ENCODE measurements at regions not wholly inside any gene's neighbourhood (a gene's known extent, or its start where the extent isn't known, plus 50 kb on each side); places are given as distances from the start of the nearest gene placed in this dataset.

- TF ChIP-seq CTCF (IDR thresholded peaks at IDR 0.05; ENCODE audit: poor library complexity) (no peak), EZH2phosphoT487 (IDR thresholded peaks at IDR 0.05; ENCODE audit: low read depth, severe bottlenecking, unreplicated experiment) (no peak)
Measured at GRCh38 chr19:30310602-30311263, 61.5 kb upstream of the ZNF536 start.
